ENCODE measurements at regions not wholly inside any gene's neighbourhood (a gene's known extent, or its start where the extent isn't known, plus 50 kb on each side); places are given as distances from the start of the nearest gene placed in this dataset.

- no peak for TF ChIP-seq PAX5 (IDR thresholded peaks at IDR 0.05; ENCODE audit: borderline replicate concordance, low read depth, low read length)
Measured at GRCh38 chr3:174498638-174499037, 360.5 kb upstream of the NAALADL2 start (continued).

GRCh38 chr3:174505266-174505665, 353.9 kb upstream of the NAALADL2 start:
- in situ Hi-C loops (cut with MboI) = no loop called here
- no peak overlapping the region for H3K4me2 ChIP-seq (ENCODE audit: control insufficient read depth, insufficient read depth)
- no peak for TF ChIP-seq FOXM1 (IDR thresholded peaks at IDR 0.05; ENCODE audit: low read depth, low read length)
- no peak for TF ChIP-seq NFIC (IDR thresholded peaks at IDR 0.05; ENCODE audit: low read depth, low read length)
- TF ChIP-seq ZNF24 (IDR thresholded peaks at IDR 0.05) = no peak
- no peak for TF ChIP-seq RAD51 (IDR thresholded peaks at IDR 0.05)
- no peak for TF ChIP-seq ETV6 (conservative IDR thresholded peaks at IDR 0.05 in 1 of 2, IDR thresholded peaks at IDR 0.05 in 1 of 2; ENCODE audit: borderline replicate concordance in 1 of 2, low read depth in 1 of 2)
- no peak for TF ChIP-seq ZNF687 (IDR thresholded peaks at IDR 0.05)
- TF ChIP-seq HDAC6 (IDR thresholded peaks at IDR 0.05; ENCODE audit: unreplicated experiment) = no peak
- TF ChIP-seq EED (IDR thresholded peaks at IDR 0.05; ENCODE audit: low read depth) = no peak
- no peak for TF ChIP-seq BRCA1 (IDR thresholded peaks at IDR 0.05; ENCODE audit: low read depth, low read length)
- no peak for TF ChIP-seq IKZF2 (IDR thresholded peaks at IDR 0.05)
- TF ChIP-seq PBX3 (IDR thresholded peaks at IDR 0.05; ENCODE audit: insufficient replicate concordance, low read depth, low read length) = no peak
- no peak for TF ChIP-seq RELA (IDR thresholded peaks at IDR 0.05; ENCODE audit: borderline replicate concordance, partially characterized antibody)
- no peak for TF ChIP-seq CEBPZ (IDR thresholded peaks at IDR 0.05; ENCODE audit: low read depth, low read length)
- TF ChIP-seq NFYB (IDR thresholded peaks at IDR 0.05; ENCODE audit: insufficient read depth, low read depth, low read length) = no peak

More at GRCh38 chr3:174505266-174505665, 353.9 kb upstream of the NAALADL2 start:
- ChIA-PET SMC1A (ENCODE audit: uncharacterized antibody, unreplicated experiment) (interaction anchor here (2.0 kb wide), 1 partner anchor 10 kb away, joined by 5 read pairs; no protein-coding TSS in a partner anchor), RAD21 (ENCODE audit: unreplicated experiment) (no interaction called here), CTCF (no interaction called here), POLR2A (no interaction called here)
- no peaks in the 10 kb centered on the region for H3K79me2 ChIP-seq (ENCODE audit: control insufficient read depth, insufficient read depth, low read length)
- no peaks in the 10 kb centered on the region for H3K4me1 ChIP-seq (ENCODE audit: control insufficient read depth, insufficient read depth, low read length)
- no peak for ATAC-seq
- intact Hi-C loops (cut with micrococcal nuclease; ENCODE audit: unreplicated experiment) = no loop called here
- no peaks in the 10 kb centered on the region for H4K20me1 ChIP-seq (ENCODE audit: control insufficient read depth, insufficient read depth)
- no peak for DNase-seq (ENCODE audit: low read depth, low spot score)
- no peak overlapping the region for H3K9ac ChIP-seq (ENCODE audit: control insufficient read depth, insufficient read depth, low read length)
- BruUV-seq (replicated peaks) = no TSS peak
- 40% methylated on average over 1 of the region's 1 CpG for WGBS (ENCODE audit: insufficient coverage, insufficient replicate concordance, low lambda C conversion rate, missing lambda C conversion rate)
- FAIRE-seq = no peak
- H3K9me3 ChIP-seq (replicated peaks; ENCODE audit: control insufficient read depth, insufficient read depth, low read length) = no peaks in the 10 kb centered on the region
- no peak overlapping the region for H3K27ac ChIP-seq (ENCODE audit: control insufficient read depth, insufficient read depth)
- H3K36me3 ChIP-seq (ENCODE audit: control insufficient read depth in 2 of 2, insufficient read depth in 2 of 2, low read length in 1 of 2) = no peaks in the 10 kb centered on the region
- no peak overlapping the region for H2AFZ ChIP-seq (ENCODE audit: control insufficient read depth, low read depth, low read length)
- H3K4me3 ChIP-seq = no peak overlapping the region
- H3K27me3 ChIP-seq (replicated peaks in 1 of 2; ENCODE audit: control insufficient read depth in 2 of 2, insufficient read depth in 2 of 2, low read length in 1 of 2) = no peaks in the 10 kb centered on the region
